GM12891 (cell line): ENCODE measurements at regions not wholly inside any gene's neighbourhood (a gene's known extent, or its start where the extent isn't known, plus 50 kb on each side); places are given as distances from the start of the nearest gene placed in this dataset.

Source experiments
- PAX5 ChIP-seq: IDR thresholded peaks from 2 replicates; pipeline ENCODE4 v1.6.1; 2011; ENCODE audit warnings: low read length, moderate library complexity, mild to moderate bottlenecking; ENCODE audit not compliant: insufficient read depth, severe bottlenecking
- POLR2A ChIP-seq: IDR thresholded peaks from 2 replicates; pipeline ENCODE4 v1.6.1; 2011; ENCODE audit warnings: low read depth, low read length, control low read depth
- POLR2AphosphoS5 ChIP-seq: IDR thresholded peaks from 2 replicates; pipeline ENCODE4 v1.6.1; 2011; ENCODE audit warnings: low read depth, low read length, control low read depth
- SPI1 ChIP-seq: IDR thresholded peaks from 2 replicates; pipeline ENCODE4 v1.6.1; 2011; ENCODE audit warnings: low read depth, low read length, control low read depth
- TAF1 ChIP-seq: IDR thresholded peaks from 2 replicates; pipeline ENCODE4 v1.6.1; 2011; ENCODE audit warnings: low read depth, low read length, control low read depth

DNA sequence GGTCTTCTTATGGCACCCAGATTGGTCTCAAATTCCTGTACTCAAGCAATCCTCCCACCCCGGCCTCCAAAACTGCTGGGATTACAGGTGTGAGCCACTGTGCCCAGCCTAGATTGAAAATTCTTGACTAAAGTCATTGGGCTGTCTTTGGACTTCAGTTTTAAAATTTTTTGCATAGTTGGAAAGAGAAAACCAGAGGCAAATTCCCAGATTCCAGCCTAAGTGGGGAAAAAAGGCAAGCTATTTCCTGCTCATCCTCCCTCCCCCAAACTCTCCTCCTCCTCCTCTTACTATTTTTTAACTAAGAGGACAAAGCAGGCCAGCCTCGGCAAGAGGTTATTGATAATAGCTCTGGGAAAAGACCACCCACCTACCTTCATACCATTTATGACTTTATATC, 78.6 kb upstream of the CLMP start:
- TF ChIP-seq POLR2A (no peak), POLR2AphosphoS5 (no peak), TAF1 (no peak), PAX5 (no peak), SPI1 (no peak)
